A673 (cell line): ENCODE measurements at regions not wholly inside any gene's neighbourhood (a gene's known extent, or its start where the extent isn't known, plus 50 kb on each side); places are given as distances from the start of the nearest gene placed in this dataset.
"Not testable (repeated sequence)": the region's sequence is repeated elsewhere in the genome, so short reads cannot be mapped to it uniquely, and the experiment has no call there.

Source experiments
- BruUV-seq: library from RNA; stranded (reverse); fragments of 400-500 nt; replicated peaks from 2 replicates; lab custom pipeline; 2021; lab: Mats Ljungman, UMichigan
- CTCF ChIA-PET: fragments of 300-600 bp; sonication (Branson Sonifier 250); formaldehyde crosslinking; loops from one replicate; lab custom pipeline; 2022; ENCODE audit warnings: antibody characterized with exemption; lab: Charles Lee
- POLR2A ChIA-PET: fragments of 300-600 bp; sonication (Branson Sonifier 250); formaldehyde crosslinking; loops from one replicate; lab custom pipeline; 2022; ENCODE audit warnings: antibody characterized with exemption; ENCODE audit not compliant: low non-redundant PET; lab: Charles Lee
- DNase-seq: peaks from one replicate; pipeline ENCODE4 v3.0.0-alpha.2; 2015; ENCODE audit warnings: low spot score
- H3K27ac ChIP-seq: fragments of 200-600 bp; sonication (generic); 2 replicates; pipeline ENCODE4 v1.5.1; 2016; ENCODE audit warnings: mixed run types, low read depth, mild to moderate bottlenecking, mixed read lengths, antibody characterized with exemption, low read length; ENCODE audit not compliant: poor library complexity, severe bottlenecking
- H3K27me3 ChIP-seq: fragments of 200-600 bp; sonication (generic); replicated peaks from 2 replicates; pipeline ENCODE4 v1.6.1; 2017; ENCODE audit warnings: mixed run types, low read depth, mild to moderate bottlenecking, mixed read lengths, antibody characterized with exemption, low read length; ENCODE audit not compliant: insufficient read depth, poor library complexity
- H3K36me3 ChIP-seq: fragments of 200-600 bp; sonication (generic); 2 replicates; pipeline ENCODE4 v1.6.1; 2016; ENCODE audit warnings: mixed run types, mild to moderate bottlenecking, mixed read lengths, antibody characterized with exemption, low read length; ENCODE audit not compliant: insufficient read depth, poor library complexity, severe bottlenecking
- H3K4me1 ChIP-seq: fragments of 200-600 bp; sonication (generic); 2 replicates; pipeline ENCODE4 v1.6.1; 2017; ENCODE audit warnings: mixed run types, mild to moderate bottlenecking, mixed read lengths, antibody characterized with exemption, low read length; ENCODE audit not compliant: insufficient read depth, poor library complexity, severe bottlenecking
- H3K4me3 ChIP-seq: fragments of 200-600 bp; sonication (generic); 2 replicates; pipeline ENCODE4 v1.5.1; 2016; ENCODE audit warnings: low read depth, mixed run types, mild to moderate bottlenecking, mixed read lengths, low read length; ENCODE audit not compliant: poor library complexity, severe bottlenecking
- H3K9me3 ChIP-seq: fragments of 200-600 bp; sonication (generic); 2 replicates; pipeline ENCODE4 v1.6.1; 2016; ENCODE audit warnings: mixed run types, low read depth, mild to moderate bottlenecking, mixed read lengths, antibody characterized with exemption, low read length; ENCODE audit not compliant: poor library complexity, severe bottlenecking
- CTCF ChIP-seq: fragments of 300-800, 200-600 bp; sonication (generic); conservative IDR thresholded peaks from 2 replicates; pipeline ENCODE4 v1.5.1; 2017; ENCODE audit warnings: low read depth, mild to moderate bottlenecking, antibody characterized with exemption, low read length, moderate library complexity, mixed read lengths
- EZH2 ChIP-seq: fragments of 200-600 bp; sonication (generic); IDR thresholded peaks from 2 replicates; pipeline ENCODE4 v1.6.1; 2017; ENCODE audit warnings: borderline replicate concordance, low read depth, mild to moderate bottlenecking, mixed read lengths, antibody characterized with exemption, low read length; ENCODE audit not compliant: poor library complexity, severe bottlenecking
- intact Hi-C: fragments of 100-400 bp; cut with micrococcal nuclease; formaldehyde crosslinking; loops from one replicate; pipeline ENCODE4 v1.10.0; 2022; ENCODE audit not compliant: unreplicated experiment

- TF ChIP-seq EZH2 (no peak), CTCF (no peak)
- no peaks in the 10 kb centered on the region for H3K4me1 ChIP-seq
- no peaks in the 10 kb centered on the region for H3K36me3 ChIP-seq
- no TSS peak for BruUV-seq
- ChIA-PET CTCF (no interaction called here), POLR2A (no interaction called here)
- intact Hi-C loops: no loop called here
- DNase-seq: no peak
- H3K27ac ChIP-seq: no peak overlapping the region
- no peaks in the 10 kb centered on the region for H3K27me3 ChIP-seq
- H3K4me3 ChIP-seq: no peak overlapping the region
- no peaks in the 10 kb centered on the region for H3K9me3 ChIP-seq
These were observed 83.0 kb upstream of the DTNBP1 start for GRCh38 chr6:15745781-15746180.

DNA sequence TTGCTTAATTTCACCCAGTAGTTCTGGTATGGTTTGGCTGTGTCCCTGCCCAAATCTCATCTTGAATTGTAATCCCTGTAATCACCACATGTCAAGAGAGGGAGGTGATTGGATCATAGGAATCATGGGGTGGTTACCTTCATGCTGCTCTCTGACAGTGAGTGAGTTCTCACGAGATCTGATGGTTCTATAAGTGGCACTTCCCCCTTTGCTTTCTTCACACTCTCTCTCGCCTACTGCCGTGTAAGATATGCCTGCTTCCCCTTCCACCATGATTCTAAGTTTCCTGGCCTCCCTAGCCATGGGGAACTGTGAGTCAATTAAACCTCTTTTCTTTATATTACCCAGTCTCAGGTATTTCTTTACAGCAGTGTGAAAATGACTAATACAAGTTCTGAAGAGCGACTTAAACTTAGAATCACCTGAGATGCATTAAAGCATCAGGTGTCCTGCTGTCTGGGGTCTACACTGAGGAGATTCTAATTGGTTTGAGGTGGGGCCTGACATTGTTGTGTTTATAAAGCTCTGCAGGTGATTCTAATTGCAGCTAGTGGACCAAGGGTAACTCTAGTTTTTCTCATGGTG is 82.1 kb upstream of the DTNBP1 start:
- CTCF ChIA-PET: interaction anchor here (0.6 kb wide), 1 partner anchor 1701 kb away, joined by 6 read pairs; no protein-coding TSS in a partner anchor
- no peaks in the 10 kb centered on the region for H3K9me3 ChIP-seq
- no TSS peak for BruUV-seq

DNA sequence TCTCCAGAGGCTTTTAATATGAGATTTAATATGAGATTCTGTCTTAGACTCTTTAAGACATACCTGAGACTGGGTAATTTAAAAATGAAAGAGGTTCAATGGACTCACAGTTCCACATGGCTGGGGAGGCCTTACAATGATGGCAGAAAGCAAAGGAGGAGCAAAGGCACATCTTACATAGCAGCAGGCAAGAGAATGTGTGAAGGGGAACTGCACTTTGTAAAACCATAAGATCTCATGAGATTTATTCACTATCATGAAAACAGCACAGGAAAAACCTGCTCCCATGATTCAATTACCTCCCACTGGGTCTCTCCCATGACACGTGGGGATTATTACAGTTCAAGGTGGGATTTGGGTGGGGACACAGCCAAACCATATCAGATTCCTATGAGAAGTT is 79.2 kb upstream of the DTNBP1 start:
- H3K36me3 ChIP-seq, intact Hi-C loops, BruUV-seq, H3K27ac ChIP-seq, H3K4me3 ChIP-seq, CTCF ChIA-PET, H3K27me3 ChIP-seq, H3K4me1 ChIP-seq, POLR2A ChIA-PET, DNase-seq, H3K9me3 ChIP-seq: not testable (repeated sequence)

More for the DNA sequence above, 82.1 kb upstream of the DTNBP1 start:
- no peak overlapping the region for H3K4me3 ChIP-seq
- no peak overlapping the region for H3K27ac ChIP-seq
- TF ChIP-seq CTCF (no peak), EZH2 (no peak)
- no peaks in the 10 kb centered on the region for H3K27me3 ChIP-seq
- no peaks in the 10 kb centered on the region for H3K36me3 ChIP-seq
- no peaks in the 10 kb centered on the region for H3K4me1 ChIP-seq
- DNase-seq: no peak
- intact Hi-C loops: no loop called here
- POLR2A ChIA-PET: no interaction called here

DNA sequence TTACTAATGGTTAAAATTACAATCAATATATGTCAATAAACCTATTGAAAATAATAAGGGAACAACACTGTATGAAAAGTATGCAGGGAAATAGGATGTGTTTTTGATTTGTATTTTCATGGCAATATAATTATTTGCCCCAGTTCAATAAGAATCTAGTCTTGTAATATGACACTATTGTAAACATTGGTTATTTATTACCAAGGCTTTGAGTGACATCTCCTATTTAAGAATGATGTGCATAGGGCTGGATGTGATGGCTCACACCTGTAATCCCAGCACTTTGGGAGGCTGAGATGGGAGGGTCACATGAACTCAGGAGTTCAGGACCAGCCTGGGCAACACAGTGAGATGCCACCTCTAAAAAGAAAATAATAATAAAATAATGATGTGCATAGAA is 78.6 kb upstream of the DTNBP1 start:
- DNase-seq: no peak
- intact Hi-C loops: no loop called here
- H3K4me1 ChIP-seq: no peaks in the 10 kb centered on the region
- H3K4me3 ChIP-seq: no peak overlapping the region
- no peak for TF ChIP-seq EZH2
- no peak for TF ChIP-seq CTCF
- no peaks in the 10 kb centered on the region for H3K27me3 ChIP-seq
- no peaks in the 10 kb centered on the region for H3K36me3 ChIP-seq
- no peak overlapping the region for H3K27ac ChIP-seq
- POLR2A ChIA-PET: no interaction called here
- CTCF ChIA-PET: no interaction called here
- no peaks in the 10 kb centered on the region for H3K9me3 ChIP-seq
- no TSS peak for BruUV-seq
